Fibroblast of the conjunctiva (primary cell): ENCODE measurements at regions not wholly inside any gene's neighbourhood (a gene's known extent, or its start where the extent isn't known, plus 50 kb on each side); places are given as distances from the start of the nearest gene placed in this dataset.

Experiments used
- DNase-seq: peaks from one replicate; pipeline ENCODE4 v3.0.0-alpha.2; 2010; ENCODE audit warnings: low read depth

- peak; percentile 84 for DNase-seq
Observed at GRCh38 chr19:31223740-31224534, 125.3 kb downstream of the TSHZ3 start.

- no peak for DNase-seq
Observed at GRCh38 chr19:31220540-31220939, 128.7 kb downstream of the TSHZ3 start.

DNA sequence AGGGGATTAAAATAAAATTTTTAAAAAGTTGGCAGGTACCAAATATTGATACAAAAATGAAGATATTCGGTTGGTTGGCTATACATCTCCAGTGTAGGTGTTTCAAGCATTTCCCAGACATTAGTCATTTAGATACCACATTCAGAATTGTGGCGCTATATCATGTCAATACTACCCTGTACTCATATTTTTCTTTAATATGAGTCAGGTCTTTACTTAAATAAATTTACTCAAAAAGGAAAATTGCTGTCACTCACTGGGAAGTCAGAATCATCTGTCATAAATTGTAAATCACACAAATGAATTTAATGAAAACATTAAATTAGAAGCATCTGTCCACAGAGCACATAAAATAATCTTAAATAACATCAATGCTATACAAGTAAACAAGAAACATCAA lies 134.2 kb downstream of the TSHZ3 start:
- no peak for DNase-seq

- peak; percentile 90 for DNase-seq
Observed at GRCh38 chr19:31214086-31214485, 135.2 kb downstream of the TSHZ3 start.

DNA sequence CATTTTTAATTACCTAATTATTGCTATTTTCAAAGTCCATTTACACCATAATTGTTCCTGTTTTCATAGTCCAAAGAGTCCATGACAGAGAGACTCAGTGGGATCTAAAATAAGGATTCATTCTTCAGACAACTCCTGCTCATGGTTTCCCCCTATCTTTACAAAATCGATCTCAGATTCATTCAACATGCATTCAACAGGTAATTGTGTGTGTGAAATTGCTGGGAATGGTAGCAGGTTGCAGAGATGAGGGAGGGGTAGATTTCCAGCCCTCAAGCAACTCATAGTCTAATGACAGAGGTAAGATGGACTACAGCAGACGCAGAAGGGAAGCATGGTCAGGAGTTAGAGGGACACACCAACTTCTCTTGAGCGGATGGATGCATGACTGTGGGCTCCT lies 138.1 kb downstream of the TSHZ3 start:
- DNase-seq = no peak

- DNase-seq = no peak
Observed at GRCh38 chr19:31205887-31206518, 143.2 kb downstream of the TSHZ3 start.

GRCh38 chr19:31204115-31204514 lies 145.1 kb downstream of the TSHZ3 start:
- no peak for DNase-seq

- DNase-seq = no peak
Observed at GRCh38 chr19:31185261-31185660, 164.0 kb downstream of the TSHZ3 start.

DNA sequence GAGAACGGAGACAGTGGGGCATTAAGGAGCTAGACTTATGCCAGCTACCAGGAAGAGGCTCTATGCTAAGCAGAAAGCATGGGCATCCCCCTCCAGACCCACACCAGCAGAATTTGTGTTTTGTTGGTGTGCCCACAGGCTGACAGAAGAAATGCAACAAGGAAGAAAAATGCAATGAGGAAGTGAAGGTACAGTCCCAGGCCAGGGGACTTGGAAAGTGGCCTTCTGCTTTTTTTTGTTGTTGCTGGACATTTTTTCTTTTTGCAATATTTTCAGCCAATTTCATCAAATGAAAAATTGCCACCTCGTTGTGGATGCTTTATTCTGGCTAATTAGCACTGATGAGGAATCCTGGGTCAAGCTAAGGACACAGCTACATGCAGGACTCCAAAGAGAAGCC lies 167.7 kb downstream of the TSHZ3 start:
- no peak for DNase-seq

- DNase-seq = no peak
Observed at GRCh38 chr19:31180907-31181306, 168.3 kb downstream of the TSHZ3 start.

DNA sequence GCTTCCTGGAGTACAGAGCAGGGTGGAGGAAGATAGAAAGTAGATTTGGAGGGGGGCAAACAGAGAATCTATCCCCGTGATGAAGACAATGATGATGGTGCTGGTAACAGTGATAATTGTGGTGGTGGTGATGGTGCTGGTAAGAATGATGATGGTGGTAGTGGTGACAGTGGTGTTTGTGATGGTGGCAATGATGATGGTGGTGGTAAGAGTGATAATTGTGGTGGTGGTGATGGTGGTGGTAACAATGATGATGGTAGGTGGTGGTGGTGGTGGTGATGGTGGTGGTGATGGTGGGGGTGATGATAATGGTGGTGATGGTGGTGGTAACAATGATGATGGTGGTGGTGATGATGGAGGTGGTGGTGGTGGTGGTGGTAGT lies 169.8 kb downstream of the TSHZ3 start:
- no peak for DNase-seq

DNA sequence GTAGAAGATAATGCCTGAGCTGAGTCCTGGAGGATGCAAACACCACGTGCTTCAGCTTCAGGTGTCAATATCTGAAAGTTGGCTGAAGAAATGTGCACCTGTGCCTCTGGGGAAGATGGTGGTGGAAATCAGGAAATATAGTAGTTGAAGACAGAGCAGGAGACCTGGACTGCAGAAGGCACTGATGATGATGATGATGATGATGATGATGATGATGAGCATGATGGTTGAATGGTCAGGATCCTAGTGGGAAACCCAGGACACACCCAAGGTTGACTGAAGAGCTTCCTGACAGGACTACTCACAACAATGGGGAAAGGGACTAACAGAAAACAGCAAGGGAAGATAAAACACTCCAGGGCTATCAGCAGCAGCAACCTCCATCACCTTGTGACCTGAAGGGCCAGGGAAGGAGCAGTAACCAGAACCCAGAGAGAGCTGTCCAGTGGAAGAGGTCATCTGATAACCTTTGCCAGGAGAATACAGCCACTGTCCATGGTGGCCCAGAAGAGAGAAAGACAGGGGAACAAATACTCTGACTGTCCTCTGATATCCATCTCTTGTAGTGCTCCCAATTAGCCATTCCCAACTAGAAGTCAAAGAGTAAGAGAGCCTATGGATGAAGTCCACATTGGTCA lies 170.3 kb downstream of the TSHZ3 start:
- DNase-seq = no peak

GRCh38 chr19:31177246-31177645 lies 172.0 kb downstream of the TSHZ3 start:
- DNase-seq = no peak

- DNase-seq = no peak
Observed at GRCh38 chr19:31175564-31176348, 173.5 kb downstream of the TSHZ3 start.

GRCh38 chr19:31174948-31175347 lies 174.3 kb downstream of the TSHZ3 start:
- DNase-seq = no peak

DNA sequence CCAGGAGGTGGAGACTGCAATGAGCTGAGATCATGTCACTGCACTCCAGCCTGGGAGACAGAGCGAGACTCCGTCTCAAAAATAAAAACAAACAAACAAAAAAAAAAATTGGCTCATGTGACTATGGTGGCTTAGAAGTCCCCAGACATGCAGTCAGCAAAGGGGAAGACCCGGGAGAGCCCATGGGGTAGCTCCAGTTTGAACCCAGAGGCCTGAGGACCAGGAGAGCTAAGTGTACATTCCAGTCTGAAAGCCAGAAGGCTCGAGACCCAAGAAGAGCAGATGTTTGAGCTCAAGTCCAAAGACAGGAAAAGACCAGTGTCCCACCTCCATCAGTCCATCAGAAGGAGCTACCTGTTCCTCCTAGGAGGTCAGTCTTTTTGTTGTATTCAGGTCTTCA lies 175.2 kb downstream of the TSHZ3 start:
- DNase-seq = no peak

GRCh38 chr19:31171936-31172335 lies 177.3 kb downstream of the TSHZ3 start:
- no peak for DNase-seq

DNA sequence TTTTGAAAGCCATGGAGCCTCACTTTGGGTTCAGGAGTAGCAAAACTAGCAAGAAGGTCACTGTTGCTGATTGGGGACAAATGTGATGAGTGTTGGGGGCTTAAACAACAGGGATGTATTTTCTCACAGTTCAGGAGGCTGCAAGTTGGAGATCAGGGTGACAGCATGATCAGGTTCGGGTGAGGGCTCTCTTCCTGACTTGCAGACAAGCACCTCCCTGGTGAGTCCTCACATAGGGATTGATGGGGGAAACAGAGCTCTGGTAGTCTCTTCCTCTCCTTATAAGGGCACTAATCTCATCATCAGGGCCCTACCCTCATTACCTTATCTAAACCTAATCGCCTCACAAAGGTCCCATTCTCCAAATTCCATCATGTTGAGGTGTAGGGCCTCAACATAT lies 179.2 kb downstream of the TSHZ3 start:
- no peak for DNase-seq

DNA sequence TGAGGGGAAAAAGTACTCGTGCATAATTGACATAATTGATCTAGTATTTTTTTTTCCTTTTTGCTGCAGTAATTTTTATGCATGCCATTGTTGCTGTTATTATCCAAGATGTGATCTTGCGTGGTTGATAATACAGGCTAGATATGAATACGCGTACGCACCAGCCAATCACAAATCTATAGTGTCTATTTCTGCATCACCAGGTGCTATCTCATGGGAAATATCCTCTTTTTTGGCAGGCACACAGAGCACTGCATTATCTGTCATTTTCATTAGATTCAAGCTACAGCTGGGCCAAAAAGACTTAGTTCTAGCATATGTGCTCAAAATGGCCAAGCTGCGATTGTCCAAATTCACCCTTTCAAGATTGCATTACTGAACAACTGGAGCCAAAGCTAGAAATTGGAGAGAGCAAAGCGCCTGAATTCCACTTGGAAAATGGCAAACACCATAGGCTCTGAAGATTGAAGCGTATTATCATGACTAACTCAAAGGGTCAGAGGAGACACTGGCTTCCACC lies 181.1 kb downstream of the TSHZ3 start:
- no peak for DNase-seq

DNA sequence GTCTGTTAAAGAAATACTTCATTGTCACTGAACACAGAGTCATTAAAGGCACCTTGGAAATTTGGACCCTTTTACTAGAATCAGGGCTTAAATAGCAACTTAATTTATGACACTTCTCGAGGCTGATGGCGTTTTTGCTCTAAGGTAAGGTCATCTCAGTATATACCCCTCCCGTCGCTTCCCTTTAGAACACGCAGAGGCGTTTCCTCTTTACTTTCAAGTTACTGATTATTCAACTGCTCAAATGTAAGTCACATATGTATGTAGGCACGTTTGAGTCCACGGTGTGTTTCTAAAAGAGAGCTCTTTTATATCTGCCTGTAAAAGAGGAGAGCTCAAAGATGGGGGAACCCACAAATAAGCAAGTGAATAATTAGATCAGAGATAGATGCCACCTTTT lies 181.5 kb downstream of the TSHZ3 start:
- DNase-seq = no peak

DNA sequence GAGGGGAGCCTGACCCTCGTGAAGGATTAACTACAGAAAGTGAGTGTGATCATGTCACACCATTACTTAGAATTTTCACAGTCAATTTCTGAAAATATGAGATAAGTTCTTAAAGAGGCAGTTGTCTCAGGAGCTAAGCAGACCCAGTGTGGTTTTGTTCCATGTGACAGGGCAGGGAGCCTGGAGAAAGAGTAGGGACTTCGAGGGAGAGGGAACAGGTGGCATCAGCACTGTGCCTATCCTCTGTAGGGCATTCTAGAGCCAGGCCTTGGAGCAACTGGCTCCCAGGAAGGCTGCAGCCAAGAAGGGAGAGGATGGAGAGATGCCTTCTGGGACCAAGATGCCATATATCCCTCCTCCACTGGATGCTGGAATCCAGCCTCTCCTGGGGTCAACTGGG lies 183.0 kb downstream of the TSHZ3 start:
- DNase-seq = no peak

DNA sequence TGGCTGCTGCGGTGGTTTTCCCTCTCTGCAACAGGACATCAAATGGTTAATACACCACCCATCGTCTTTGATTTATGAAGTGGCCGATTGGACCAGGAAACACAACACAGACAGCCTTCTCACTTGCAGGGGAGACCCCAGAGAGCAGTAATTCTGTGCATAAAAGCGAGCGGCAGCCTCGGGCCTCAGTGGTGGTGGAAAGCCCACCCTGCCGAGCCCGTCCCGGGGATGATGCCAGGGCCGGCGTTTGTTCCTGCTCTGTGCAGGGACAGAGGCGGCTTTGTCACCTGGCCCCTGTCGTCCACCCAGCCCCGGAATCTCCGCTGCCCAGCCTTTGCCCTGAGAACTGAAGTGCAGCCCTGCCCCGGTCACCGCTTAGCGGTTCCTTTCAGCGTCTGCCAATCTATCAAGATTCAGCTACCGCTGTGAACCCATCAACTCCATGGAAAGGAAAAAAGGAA lies 184.4 kb downstream of the TSHZ3 start:
- DNase-seq = no peak
